ENCODE measurements at regions not wholly inside any gene's neighbourhood (a gene's known extent, or its start where the extent isn't known, plus 50 kb on each side); places are given as distances from the start of the nearest gene placed in this dataset.

DNA sequence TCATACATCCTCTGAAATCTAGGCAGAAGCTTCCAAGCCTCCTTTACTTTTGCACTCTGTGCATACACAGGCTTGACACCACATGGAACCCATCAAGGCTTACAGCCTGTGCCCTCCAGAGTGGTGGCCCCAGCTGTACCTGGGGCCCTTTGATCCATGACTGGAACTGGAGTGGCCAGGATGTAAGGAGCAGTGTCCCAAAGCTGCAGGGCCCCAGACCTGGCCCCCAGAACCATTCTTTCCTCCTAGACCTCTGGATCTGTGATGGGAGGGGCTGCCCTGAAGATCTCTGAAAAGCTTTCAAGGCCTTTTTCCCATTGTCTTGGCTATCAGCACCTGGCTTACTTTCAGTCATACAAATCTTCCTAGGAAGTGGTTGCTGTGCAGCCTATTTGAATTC lies 63.1 kb upstream of the NOL4 start:
- Histone ChIP-seq H3K9ac (no peak overlapping the region), H3K36me3 (ENCODE audit: low read depth) (no peaks in the 10 kb centered on the region), H3K4me2 (ENCODE audit: unreplicated experiment) (no peak overlapping the region), H3K4me1 (ENCODE audit: insufficient read depth) (no peaks in the 10 kb centered on the region), H3K9me2 (ENCODE audit: insufficient read depth) (no peaks in the 10 kb centered on the region), H3K27me3 (replicated peaks; ENCODE audit: insufficient read depth) (no peaks in the 10 kb centered on the region), H2AFZ (no peak overlapping the region), H3K9me3 (ENCODE audit: low read depth) (no peaks in the 10 kb centered on the region), H3F3A (ENCODE audit: insufficient read depth) (no peaks in the 10 kb centered on the region), H3K4me3 (no peak overlapping the region), H4K20me1 (ENCODE audit: insufficient read depth) (no peaks in the 10 kb centered on the region), H3K79me2 (ENCODE audit: insufficient read depth) (no peaks in the 10 kb centered on the region), H3K27ac (no peak overlapping the region)
- TF ChIP-seq EZH2 (IDR thresholded peaks at IDR 0.05; ENCODE audit: insufficient read depth, poor library complexity, severe bottlenecking) (no peak), EZH2phosphoT487 (IDR thresholded peaks at IDR 0.05; ENCODE audit: insufficient read depth, low read depth) (no peak)
- no peak for DNase-seq
- in situ Hi-C loops (cut with MboI): no loop called here

DNA sequence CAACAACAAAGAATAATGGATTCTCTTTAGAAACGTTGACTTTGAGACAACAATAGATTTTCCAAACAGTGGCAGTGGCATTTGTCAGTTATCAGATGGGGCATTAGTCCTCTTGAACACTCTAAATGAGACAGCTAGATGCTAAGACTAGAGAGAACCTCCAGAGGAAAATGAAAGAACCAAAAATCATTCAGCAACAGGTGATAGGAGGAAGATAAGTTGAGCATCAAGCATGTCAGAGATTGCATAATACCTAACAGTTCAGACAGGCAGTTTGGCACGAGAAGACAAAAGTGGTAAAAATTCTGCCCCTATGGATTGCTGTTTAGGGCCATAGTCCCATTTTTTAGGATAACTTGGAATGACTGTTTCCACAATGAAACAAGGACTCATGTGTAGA lies 67.9 kb upstream of the NOL4 start:
- H4K20me1 ChIP-seq (ENCODE audit: insufficient read depth): no peaks in the 10 kb centered on the region
- H3K27ac ChIP-seq: no peak overlapping the region
- H3K36me3 ChIP-seq (ENCODE audit: low read depth): no peaks in the 10 kb centered on the region
- in situ Hi-C loops (cut with MboI): no loop called here
- no peak overlapping the region for H2AFZ ChIP-seq
- WGBS, 2 experiments (ENCODE audit: low coverage in 1 of 2, low lambda C conversion rate in 2 of 2, missing lambda C conversion rate in 2 of 2): 10 to 22% methylated on average over 2 of the region's 2 CpGs
- H3K27me3 ChIP-seq (replicated peaks; ENCODE audit: insufficient read depth): no peaks in the 10 kb centered on the region
- no peak overlapping the region for H3K4me3 ChIP-seq
- H3K9ac ChIP-seq: no peak overlapping the region
- H3K4me1 ChIP-seq (ENCODE audit: insufficient read depth): no peaks in the 10 kb centered on the region
- TF ChIP-seq EZH2 (IDR thresholded peaks at IDR 0.05; ENCODE audit: insufficient read depth, poor library complexity, severe bottlenecking) (no peak), EZH2phosphoT487 (IDR thresholded peaks at IDR 0.05; ENCODE audit: insufficient read depth, low read depth) (no peak)
- no peak for DNase-seq
- H3K9me3 ChIP-seq (ENCODE audit: low read depth): no peaks in the 10 kb centered on the region
- H3K9me2 ChIP-seq (ENCODE audit: insufficient read depth): no peaks in the 10 kb centered on the region
- H3F3A ChIP-seq (ENCODE audit: insufficient read depth): no peaks in the 10 kb centered on the region
- no peaks in the 10 kb centered on the region for H3K79me2 ChIP-seq (ENCODE audit: insufficient read depth)
- H3K4me2 ChIP-seq (ENCODE audit: unreplicated experiment): no peak overlapping the region

- Histone ChIP-seq H3K9ac (no peak overlapping the region), H3K4me1 (ENCODE audit: insufficient read depth) (no peaks in the 10 kb centered on the region), H3K4me2 (ENCODE audit: unreplicated experiment) (no peak overlapping the region), H3K27ac (no peak overlapping the region), H3K9me3 (ENCODE audit: low read depth) (no peaks in the 10 kb centered on the region), H3F3A (ENCODE audit: insufficient read depth) (no peaks in the 10 kb centered on the region), H3K27me3 (replicated peaks; ENCODE audit: insufficient read depth) (no peaks in the 10 kb centered on the region), H3K79me2 (ENCODE audit: insufficient read depth) (no peaks in the 10 kb centered on the region), H3K36me3 (ENCODE audit: low read depth) (no peaks in the 10 kb centered on the region), H3K9me2 (ENCODE audit: insufficient read depth) (no peaks in the 10 kb centered on the region), H2AFZ (no peak overlapping the region), H3K4me3 (no peak overlapping the region), H4K20me1 (ENCODE audit: insufficient read depth) (no peaks in the 10 kb centered on the region)
- DNase-seq: no peak
- in situ Hi-C loops (cut with MboI): no loop called here
- TF ChIP-seq EZH2phosphoT487 (IDR thresholded peaks at IDR 0.05; ENCODE audit: insufficient read depth, low read depth) (no peak), EZH2 (IDR thresholded peaks at IDR 0.05; ENCODE audit: insufficient read depth, poor library complexity, severe bottlenecking) (no peak)
These were observed 72.6 kb upstream of the NOL4 start for GRCh38 chr18:34297287-34297686.

DNA sequence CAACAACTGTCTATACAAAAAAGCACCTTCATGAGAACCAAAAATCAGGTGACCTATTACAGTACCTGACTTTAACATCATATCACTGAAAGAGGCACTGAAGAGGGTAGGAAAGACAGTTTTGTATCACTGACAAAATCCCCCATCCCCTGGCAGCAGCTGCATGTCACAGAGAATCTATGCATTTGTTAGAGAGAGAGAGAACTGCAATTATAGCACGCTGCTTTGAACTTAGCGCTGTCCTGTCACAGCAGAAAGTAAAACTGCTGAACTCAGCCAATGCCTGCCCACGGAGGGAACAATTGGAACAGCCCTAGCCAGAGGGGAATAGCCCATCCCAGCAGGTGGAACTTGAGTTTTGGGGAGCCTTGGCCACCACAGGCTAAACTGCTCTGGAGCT lies 75.1 kb upstream of the NOL4 start:
- Histone ChIP-seq H4K20me1 (ENCODE audit: insufficient read depth) (no peaks in the 10 kb centered on the region), H3K4me1 (ENCODE audit: insufficient read depth) (no peaks in the 10 kb centered on the region), H3F3A (ENCODE audit: insufficient read depth) (no peaks in the 10 kb centered on the region), H3K4me2 (ENCODE audit: unreplicated experiment) (no peak overlapping the region), H2AFZ (no peak overlapping the region), H3K4me3 (no peak overlapping the region), H3K9me3 (ENCODE audit: low read depth) (no peaks in the 10 kb centered on the region), H3K79me2 (ENCODE audit: insufficient read depth) (no peaks in the 10 kb centered on the region), H3K27me3 (replicated peaks; ENCODE audit: insufficient read depth) (no peaks in the 10 kb centered on the region), H3K36me3 (ENCODE audit: low read depth) (no peaks in the 10 kb centered on the region), H3K9me2 (ENCODE audit: insufficient read depth) (no peaks in the 10 kb centered on the region), H3K27ac (no peak overlapping the region), H3K9ac (no peak overlapping the region)
- WGBS, 2 experiments (ENCODE audit: low coverage in 1 of 2, low lambda C conversion rate in 2 of 2, missing lambda C conversion rate in 2 of 2): 25 to 30% methylated on average over 3 of the region's 3 CpGs
- TF ChIP-seq EZH2 (IDR thresholded peaks at IDR 0.05; ENCODE audit: insufficient read depth, poor library complexity, severe bottlenecking) (no peak), EZH2phosphoT487 (IDR thresholded peaks at IDR 0.05; ENCODE audit: insufficient read depth, low read depth) (no peak)
- no peak for DNase-seq
- in situ Hi-C loops (cut with MboI): loop anchor here (25.0 kb wide), 1 partner anchor 463 kb away; no protein-coding TSS in a partner anchor

DNA sequence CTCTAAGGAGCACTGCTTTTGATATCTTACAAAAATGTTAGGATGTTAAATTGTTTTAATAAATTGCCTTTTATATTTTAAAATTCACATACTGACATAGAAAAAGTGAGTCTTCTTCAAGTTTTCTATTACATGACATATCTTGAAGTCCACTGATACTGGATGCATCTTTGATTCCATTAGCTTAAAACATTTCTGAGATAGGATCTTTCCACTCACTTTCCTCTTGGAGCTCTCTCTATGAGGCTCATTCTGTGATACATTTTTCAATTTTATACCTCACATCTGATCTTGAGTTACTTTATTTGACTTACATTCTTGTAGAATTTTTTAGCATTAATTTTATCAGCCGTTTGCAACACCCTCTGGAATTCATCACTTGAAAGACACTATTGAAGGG lies 86.8 kb upstream of the NOL4 start:
- Histone ChIP-seq H3K9ac (no peak overlapping the region), H3K36me3 (ENCODE audit: low read depth) (no peaks in the 10 kb centered on the region), H3K4me1 (ENCODE audit: insufficient read depth) (no peaks in the 10 kb centered on the region), H3F3A (ENCODE audit: insufficient read depth) (no peaks in the 10 kb centered on the region), H3K4me2 (ENCODE audit: unreplicated experiment) (no peak overlapping the region), H3K27me3 (replicated peaks; ENCODE audit: insufficient read depth) (0 out of 2 replicates have a peak, but pooled peaks cover 6% of the 10 kb centered on the region), H3K79me2 (ENCODE audit: insufficient read depth) (no peaks in the 10 kb centered on the region), H3K9me2 (ENCODE audit: insufficient read depth) (no peaks in the 10 kb centered on the region), H3K27ac (no peak overlapping the region), H2AFZ (no peak overlapping the region), H3K9me3 (ENCODE audit: low read depth) (no peaks in the 10 kb centered on the region), H3K4me3 (no peak overlapping the region), H4K20me1 (ENCODE audit: insufficient read depth) (no peaks in the 10 kb centered on the region)
- in situ Hi-C loops (cut with MboI): loop anchor here (25.0 kb wide), 1 partner anchor 474 kb away; no protein-coding TSS in a partner anchor
- no peak for DNase-seq
- TF ChIP-seq EZH2phosphoT487 (IDR thresholded peaks at IDR 0.05; ENCODE audit: insufficient read depth, low read depth) (no peak), EZH2 (IDR thresholded peaks at IDR 0.05; ENCODE audit: insufficient read depth, poor library complexity, severe bottlenecking) (no peak)
- WGBS, 2 experiments (ENCODE audit: low coverage in 1 of 2, low lambda C conversion rate in 2 of 2, missing lambda C conversion rate in 2 of 2): 0% methylated on average over 1 of the region's 1 CpG
